Pancreas (tissue), 10 donors: ENCODE measurements at regions not wholly inside any gene's neighbourhood (a gene's known extent, or its start where the extent isn't known, plus 50 kb on each side); places are given as distances from the start of the nearest gene placed in this dataset.

Source experiments
- ATAC-seq, 4 donors: fragments of 200-7000 bp; cut with Tn5 transposase; one replicate each; pipeline versions ENCODE4 v1.8.0 to v1.9.1; 2020; ENCODE audit warnings: mild to moderate bottlenecking in 4 of 4, moderate library complexity in 4 of 4
- DNase-seq, 6 donors: peaks; one replicate each; pipeline ENCODE4 v3.0.0-alpha.2; 2020
- FAIRE-seq: peaks from 2 replicates; lab custom pipeline; 2012; peaks lifted over from hg19 to GRCh38; lab: Jason Lieb, UNC
- H3K27ac ChIP-seq, 4 donors: fragments of 200-600 bp; sonication (generic); 1 replicate in 3 of 4; 2 replicates in 1 of 4; pipeline versions ENCODE4 v1.5.0 to v1.8.0; 2020
- H3K27me3 ChIP-seq, 4 donors: fragments of 200-600 bp; one replicate each; pipeline ENCODE4 v1.8.0; 2021
- H3K36me3 ChIP-seq, 3 donors: fragments of 200-600 bp; sonication (generic) in 1 of 3; one replicate each; pipeline versions ENCODE4 v1.5.0 to v1.8.0; 2020 to 2021
- H3K4me1 ChIP-seq, 3 donors: fragments of 200-600 bp; one replicate each; pipeline ENCODE4 v1.8.0; 2021
- H3K4me3 ChIP-seq, 4 donors: fragments of 200-600 bp; sonication (generic) in 2 of 4; one replicate each; pipeline versions ENCODE4 v1.5.0 to v1.8.0; 2020 to 2021
- H3K9me3 ChIP-seq, 4 donors: fragments of 200-600 bp; one replicate each; pipeline ENCODE4 v1.8.0; 2021
- WGBS, 2 donors: extraction: QIAGEN DNeasy Blood & Tissue Kit; methylation state at CpG; one replicate each; pipeline ENCODE4 v1.1.7; 2013; 5-methylcytosine and 5-hydroxymethylcytosine counted together
- intact Hi-C, 3 donors: fragments of 100-400 bp; cut with DNase I; formaldehyde crosslinking; loops; one replicate each; pipeline versions ENCODE4 v1.11.1 to v1.14.2; 2022
- TF ChIP-seq, protein P1 (sequence below), 4 donors: fragments of 200-600 bp; sonication (generic) in 3 of 4; IDR thresholded peaks; one replicate each; pipeline versions ENCODE4 v1.5.0 to v1.8.0; 2021; ENCODE audit warnings: antibody characterized with exemption in 4 of 4
- donor health status: healthy with polysubstance abuse.
- donor health status: DM: no; HTN: no; CAD: no; lungs with moderate emphysema.
- donor health status: DM: no; HTN: no; CAD: no.
- donor health status: control.
- donor health status: control.
- donor health status: Bipolar disorder and iron deficiency.
- donor health status: DM: yes; HTN: yes; CAD: no.
- donor health status: DM: no; HTN: no; CAD: no.
- donor health status: DM: no; HTN: no; CAD: no.
- donor health status: DM: yes; HTN: yes; CAD: no.

DNA sequence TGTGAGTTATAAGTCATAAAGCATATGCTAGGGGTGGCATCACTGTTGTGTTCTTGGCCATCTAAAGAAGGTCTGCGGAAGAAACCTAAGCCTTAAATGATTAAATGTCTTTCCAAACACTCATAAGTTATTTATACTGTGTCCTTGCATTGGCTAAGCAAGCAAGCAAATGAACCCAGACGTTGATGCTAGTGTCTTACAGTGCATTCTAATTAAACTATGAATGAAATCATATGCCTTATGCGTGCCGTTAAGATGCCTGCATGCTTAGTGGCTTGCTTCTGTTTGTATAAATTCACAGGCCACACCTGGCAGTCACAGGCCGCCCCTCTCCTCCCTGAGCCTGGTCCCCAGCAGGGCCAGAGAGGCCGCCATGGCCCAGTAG lies 49.9 kb downstream of the RIN2 start:
- 70 to 78% methylated on average over 6 of the region's 6 CpGs for WGBS, 2 donors
- Histone ChIP-seq H3K4me3 (no peak overlapping the region), H3K4me1 (peaks cover 6 to 16% (median 7%) of the 10 kb centered on the region in 3 donors), H3K9me3 (no peaks in the 10 kb centered on the region), H3K36me3 (no peaks in the 10 kb centered on the region), H3K27ac (no peak overlapping the region), H3K27me3 (no peaks in the 10 kb centered on the region)
- intact Hi-C loops = loop anchor here in 1 of 3 donors (10.0 kb wide), 1 partner anchor 113 kb away; no protein-coding TSS in a partner anchor
- FAIRE-seq (no peak), ATAC-seq (no peak), DNase-seq (no peak)
- TF ChIP-seq, protein P1, sequence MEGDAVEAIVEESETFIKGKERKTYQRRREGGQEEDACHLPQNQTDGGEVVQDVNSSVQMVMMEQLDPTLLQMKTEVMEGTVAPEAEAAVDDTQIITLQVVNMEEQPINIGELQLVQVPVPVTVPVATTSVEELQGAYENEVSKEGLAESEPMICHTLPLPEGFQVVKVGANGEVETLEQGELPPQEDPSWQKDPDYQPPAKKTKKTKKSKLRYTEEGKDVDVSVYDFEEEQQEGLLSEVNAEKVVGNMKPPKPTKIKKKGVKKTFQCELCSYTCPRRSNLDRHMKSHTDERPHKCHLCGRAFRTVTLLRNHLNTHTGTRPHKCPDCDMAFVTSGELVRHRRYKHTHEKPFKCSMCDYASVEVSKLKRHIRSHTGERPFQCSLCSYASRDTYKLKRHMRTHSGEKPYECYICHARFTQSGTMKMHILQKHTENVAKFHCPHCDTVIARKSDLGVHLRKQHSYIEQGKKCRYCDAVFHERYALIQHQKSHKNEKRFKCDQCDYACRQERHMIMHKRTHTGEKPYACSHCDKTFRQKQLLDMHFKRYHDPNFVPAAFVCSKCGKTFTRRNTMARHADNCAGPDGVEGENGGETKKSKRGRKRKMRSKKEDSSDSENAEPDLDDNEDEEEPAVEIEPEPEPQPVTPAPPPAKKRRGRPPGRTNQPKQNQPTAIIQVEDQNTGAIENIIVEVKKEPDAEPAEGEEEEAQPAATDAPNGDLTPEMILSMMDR (IDR thresholded peaks at IDR 0.05) = no peak

DNA sequence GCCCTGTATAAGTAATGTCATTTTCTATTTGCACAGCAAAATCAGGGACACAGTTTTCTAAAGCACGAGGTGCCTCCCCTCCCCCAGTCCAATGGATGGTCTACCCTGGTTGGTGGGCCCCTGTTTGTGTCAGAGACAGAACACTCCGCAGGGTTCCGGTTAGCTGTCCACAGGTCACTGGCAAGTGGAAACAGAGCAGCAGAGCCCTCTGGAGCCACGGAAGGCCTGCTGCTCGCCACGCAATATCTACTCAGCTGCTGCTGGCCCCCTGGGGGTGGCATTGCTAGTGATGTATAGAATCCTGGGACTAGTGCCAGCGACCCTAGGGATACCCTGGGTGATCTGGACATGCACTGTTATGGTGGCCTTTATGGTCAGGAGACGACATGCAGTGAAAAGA lies 50.4 kb downstream of the RIN2 start:
- DNase-seq (no peak), ATAC-seq (no peak), FAIRE-seq (no peak)
- Histone ChIP-seq H3K4me1 (peaks cover 6 to 16% (median 7%) of the 10 kb centered on the region in 3 donors), H3K27me3 (no peaks in the 10 kb centered on the region), H3K4me3 (no peak overlapping the region), H3K9me3 (no peaks in the 10 kb centered on the region), H3K36me3 (no peaks in the 10 kb centered on the region), H3K27ac (no peak overlapping the region)
- intact Hi-C loops = loop anchor here in 1 of 3 donors (10.0 kb wide), 1 partner anchor 114 kb away; no protein-coding TSS in a partner anchor
- WGBS, 2 donors = 94 to 98% methylated on average over 8 of the region's 8 CpGs
- TF ChIP-seq, protein P1 (IDR thresholded peaks at IDR 0.05) = no peak

GRCh38 chr20:19809505-19809904 lies 51.4 kb downstream of the RIN2 start:
- H3K4me3 ChIP-seq = no peak overlapping the region
- H3K36me3 ChIP-seq = no peaks in the 10 kb centered on the region
- H3K9me3 ChIP-seq = no peaks in the 10 kb centered on the region
- H3K4me1 ChIP-seq = peaks cover 6 to 16% (median 7%) of the 10 kb centered on the region in 3 donors
- WGBS, 2 donors = 95 to 97% methylated on average over 9 of the region's 9 CpGs
- TF ChIP-seq, protein P1 (IDR thresholded peaks at IDR 0.05) = no peak
- intact Hi-C loops = loop anchor here in 1 of 3 donors (10.0 kb wide), 1 partner anchor 115 kb away; no protein-coding TSS in a partner anchor
- no peaks in the 10 kb centered on the region for H3K27me3 ChIP-seq
- H3K27ac ChIP-seq = no peak overlapping the region
- FAIRE-seq (no peak), ATAC-seq (no peak), DNase-seq (no peak)

GRCh38 chr20:19811231-19811630 lies 53.2 kb downstream of the RIN2 start:
- no peak overlapping the region for H3K27ac ChIP-seq
- H3K36me3 ChIP-seq = no peaks in the 10 kb centered on the region
- ATAC-seq = no peak
- DNase-seq = no peak
- no peaks in the 10 kb centered on the region for H3K9me3 ChIP-seq
- no peaks in the 10 kb centered on the region for H3K27me3 ChIP-seq
- TF ChIP-seq, protein P1 (IDR thresholded peaks at IDR 0.05) = no peak
- peaks cover 7 to 16% (median 14%) of the 10 kb centered on the region in 3 donors for H3K4me1 ChIP-seq
- H3K4me3 ChIP-seq = no peak overlapping the region
- FAIRE-seq = no peak
- intact Hi-C loops = no loop called here
- 88 to 94% methylated on average over 8 of the region's 8 CpGs for whole genome bisulfite sequencing, 2 donors

DNA sequence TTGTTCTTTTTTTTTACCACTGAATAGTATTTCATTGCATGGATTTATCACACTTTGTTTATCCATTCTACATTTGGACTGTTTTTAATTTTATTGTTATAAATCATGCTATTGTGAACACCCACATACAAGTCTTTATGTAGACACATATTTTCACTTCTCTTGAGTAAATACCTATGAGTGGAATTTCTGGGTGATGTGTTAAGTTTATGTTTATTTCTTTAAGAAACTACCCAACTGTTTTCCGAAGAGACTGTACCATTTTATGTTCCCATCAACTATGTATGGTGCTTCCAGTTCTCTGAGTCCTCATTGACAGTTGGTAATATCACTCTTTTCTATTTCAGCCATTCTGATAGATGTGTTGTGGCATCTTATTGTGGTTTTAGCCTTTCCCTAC lies 54.0 kb downstream of the RIN2 start:
- WGBS, 2 donors = 80 to 93% methylated on average over 1 of the region's 1 CpG
- no peak for DNase-seq
- Histone ChIP-seq H3K27me3 (no peaks in the 10 kb centered on the region), H3K9me3 (no peaks in the 10 kb centered on the region), H3K36me3 (no peaks in the 10 kb centered on the region), H3K27ac (no peak overlapping the region), H3K4me1 (peaks cover 0 to 10% (median 9%) of the 10 kb centered on the region in 3 donors), H3K4me3 (no peak overlapping the region)
- no peak for FAIRE-seq
- intact Hi-C loops = no loop called here
- no peak for ATAC-seq
- TF ChIP-seq, protein P1 (IDR thresholded peaks at IDR 0.05) = no peak
